Neural progenitor cell (in vitro differentiated cells): ENCODE measurements at regions not wholly inside any gene's neighbourhood (a gene's known extent, or its start where the extent isn't known, plus 50 kb on each side); places are given as distances from the start of the nearest gene placed in this dataset.
A peak's percentile ranks its signal among the peaks of the same experiment; 100 is the strongest.

Source experiments
- DNase-seq: peaks from one replicate; pipeline ENCODE4 v3.0.0-alpha.2; 2016; ENCODE audit warnings: low spot score
- H2AFZ ChIP-seq: fragments of 200-600 bp; sonication (generic); replicated peaks from 2 replicates; pipeline ENCODE4 v1.6.1; 2016; ENCODE audit warnings: antibody characterized with exemption
- H3F3A ChIP-seq: fragments of 200-600 bp; sonication (generic); 2 replicates; pipeline ENCODE4 v1.6.1; 2016; ENCODE audit warnings: antibody characterized with exemption, low read depth
- H3K27ac ChIP-seq: fragments of 200-600 bp; sonication (generic); 2 replicates; pipeline ENCODE4 v1.5.1; 2016; ENCODE audit warnings: mild to moderate bottlenecking
- H3K27me3 ChIP-seq: fragments of 200-600 bp; sonication (generic); 2 replicates; pipeline ENCODE4 v1.6.1; 2016; ENCODE audit warnings: mild to moderate bottlenecking, moderate library complexity
- H3K36me3 ChIP-seq: fragments of 200-600 bp; sonication (generic); 2 replicates; pipeline ENCODE4 v1.5.1; 2016
- H3K4me1 ChIP-seq: fragments of 200-600 bp; sonication (generic); 2 replicates; pipeline ENCODE4 v1.6.1; 2016; ENCODE audit warnings: mixed run types
- H3K4me2 ChIP-seq: fragments of 200-600 bp; sonication (generic); 2 replicates; pipeline ENCODE4 v1.6.1; 2016
- H3K4me3 ChIP-seq: fragments of 200-600 bp; sonication (generic); 2 replicates; pipeline ENCODE4 v1.5.1; 2016
- H3K79me2 ChIP-seq: fragments of 200-600 bp; sonication (generic); 2 replicates; pipeline ENCODE4 v1.6.1; 2016; ENCODE audit warnings: low read depth
- H3K9ac ChIP-seq: fragments of 200-600 bp; sonication (generic); 2 replicates; pipeline ENCODE4 v1.6.1; 2016
- H3K9me3 ChIP-seq: fragments of 200-600 bp; sonication (generic); 2 replicates; pipeline ENCODE4 v1.5.1; 2016; ENCODE audit warnings: low read depth
- H4K20me1 ChIP-seq: fragments of 200-600 bp; sonication (generic); 2 replicates; pipeline ENCODE4 v1.6.1; 2016; ENCODE audit warnings: low read depth
- H3K27ac Mint-ChIP-seq: 3 replicates; pipeline ENCODE4 v1.8.0; 2021; ENCODE audit warnings: mixed read lengths
- H3K27me3 Mint-ChIP-seq: 2 replicates; pipeline ENCODE4 v1.8.0; 2022; ENCODE audit warnings: low read depth, mild to moderate bottlenecking, inconsistent platforms, moderate library complexity, mixed read lengths; ENCODE audit not compliant: insufficient read depth
- H3K36me3 Mint-ChIP-seq: 3 replicates; pipeline ENCODE4 v1.8.0; 2021; ENCODE audit warnings: mixed read lengths
- H3K4me1 Mint-ChIP-seq: 3 replicates; pipeline ENCODE4 v1.8.0; 2021; ENCODE audit warnings: mixed read lengths
- H3K4me3 Mint-ChIP-seq: 3 replicates; pipeline ENCODE4 v1.8.0; 2021; ENCODE audit warnings: mild to moderate bottlenecking, moderate library complexity, mixed read lengths
- H3K9me3 Mint-ChIP-seq: 3 replicates; pipeline ENCODE4 v1.8.0; 2020; ENCODE audit warnings: mixed read lengths
- CTCF ChIP-seq: fragments of 200-600 bp; sonication (generic); IDR thresholded peaks from 2 replicates; pipeline ENCODE4 v1.5.1; 2017; ENCODE audit warnings: antibody characterized with exemption, mild to moderate bottlenecking
- EZH2 ChIP-seq: fragments of 200-600 bp; sonication (generic); IDR thresholded peaks from 2 replicates; pipeline ENCODE4 v1.6.1; 2017; ENCODE audit warnings: antibody characterized with exemption, mild to moderate bottlenecking, moderate library complexity
- EZH2phosphoT487 ChIP-seq: fragments of 200-600 bp; sonication (generic); IDR thresholded peaks from 2 replicates; pipeline ENCODE4 v1.6.1; 2017; ENCODE audit warnings: antibody characterized with exemption

- Mint-ChIP-seq H3K4me1 (peaks cover 17% of the 10 kb centered on the region), H3K9me3 (no peaks in the 10 kb centered on the region), H3K4me3 (no peak overlapping the region)
Observed at GRCh38 chr10:4643471-4643870, 182.5 kb upstream of the AKR1E2 start.

GRCh38 chr10:4639960-4640359, 186.0 kb upstream of the AKR1E2 start:
- H3K27ac Mint-ChIP-seq, result no peak overlapping the region
- no peaks in the 10 kb centered on the region for H3K27me3 Mint-ChIP-seq
- H3K36me3 Mint-ChIP-seq, result no peaks in the 10 kb centered on the region
- no peaks in the 10 kb centered on the region for H3K36me3 ChIP-seq
- TF ChIP-seq CTCF (no peak), EZH2 (no peak), EZH2phosphoT487 (no peak)
- no peaks in the 10 kb centered on the region for H4K20me1 ChIP-seq
- no peak overlapping the region for H3K27ac ChIP-seq
- H3K4me3 Mint-ChIP-seq, result no peak overlapping the region
- no peaks in the 10 kb centered on the region for H3K27me3 ChIP-seq
- H3K9me3 Mint-ChIP-seq, result no peaks in the 10 kb centered on the region
- H2AFZ ChIP-seq, result no peak overlapping the region
- H3K4me1 Mint-ChIP-seq, result no peaks in the 10 kb centered on the region
- DNase-seq, result no peak
- H3F3A ChIP-seq, result no peaks in the 10 kb centered on the region
- H3K4me3 ChIP-seq, result no peak overlapping the region
- no peaks in the 10 kb centered on the region for H3K4me1 ChIP-seq
- no peak overlapping the region for H3K9ac ChIP-seq
- H3K4me2 ChIP-seq, result no peak overlapping the region
- H3K79me2 ChIP-seq, result no peaks in the 10 kb centered on the region
- H3K9me3 ChIP-seq, result no peaks in the 10 kb centered on the region

More at GRCh38 chr10:4643471-4643870, 182.5 kb upstream of the AKR1E2 start:
- H3K4me2 ChIP-seq, result no peak overlapping the region
- H3K27ac ChIP-seq, result no peak overlapping the region
- H3K27ac Mint-ChIP-seq, result no peak overlapping the region
- H3K4me3 ChIP-seq, result no peak overlapping the region
- no peaks in the 10 kb centered on the region for H3K27me3 ChIP-seq
- H2AFZ ChIP-seq, result no peak overlapping the region
- DNase-seq, result no peak
- H3K79me2 ChIP-seq, result no peaks in the 10 kb centered on the region
- no peaks in the 10 kb centered on the region for H3K27me3 Mint-ChIP-seq
- no peaks in the 10 kb centered on the region for H3F3A ChIP-seq
- H4K20me1 ChIP-seq, result no peaks in the 10 kb centered on the region
- peaks cover 13% of the 10 kb centered on the region for H3K4me1 ChIP-seq
- no peak overlapping the region for H3K9ac ChIP-seq
- no peaks in the 10 kb centered on the region for H3K36me3 Mint-ChIP-seq
- H3K9me3 ChIP-seq, result no peaks in the 10 kb centered on the region
- H3K36me3 ChIP-seq, result no peaks in the 10 kb centered on the region
- TF ChIP-seq CTCF (no peak), EZH2 (no peak), EZH2phosphoT487 (no peak)

- Histone ChIP-seq H2AFZ (no peak overlapping the region), H4K20me1 (no peaks in the 10 kb centered on the region), H3K4me2 (no peak overlapping the region), H3K4me3 (no peak overlapping the region), H3K27ac (no peak overlapping the region), H3K79me2 (no peaks in the 10 kb centered on the region), H3K36me3 (no peaks in the 10 kb centered on the region), H3F3A (no peaks in the 10 kb centered on the region), H3K27me3 (no peaks in the 10 kb centered on the region), H3K4me1 (peaks cover 2% of the 10 kb centered on the region), H3K9ac (no peak overlapping the region), H3K9me3 (no peaks in the 10 kb centered on the region)
- Mint-ChIP-seq H3K36me3 (no peaks in the 10 kb centered on the region), H3K27ac (no peak overlapping the region), H3K9me3 (no peaks in the 10 kb centered on the region), H3K27me3 (no peaks in the 10 kb centered on the region), H3K4me1 (no peaks in the 10 kb centered on the region), H3K4me3 (no peak overlapping the region)
- DNase-seq, result peak; percentile 29
- no peak for TF ChIP-seq EZH2
- no peak for TF ChIP-seq CTCF
- TF ChIP-seq EZH2phosphoT487, result no peak
Observed at GRCh38 chr10:4638099-4638498, 187.9 kb upstream of the AKR1E2 start.

- no peaks in the 10 kb centered on the region for H3K27me3 ChIP-seq
- no peaks in the 10 kb centered on the region for H3K9me3 Mint-ChIP-seq
- TF ChIP-seq EZH2phosphoT487, result no peak
- H3K36me3 Mint-ChIP-seq, result no peaks in the 10 kb centered on the region
- H3K4me3 ChIP-seq, result no peak overlapping the region
- H3K4me1 Mint-ChIP-seq, result no peaks in the 10 kb centered on the region
- H4K20me1 ChIP-seq, result no peaks in the 10 kb centered on the region
- no peaks in the 10 kb centered on the region for H3F3A ChIP-seq
- H3K4me2 ChIP-seq, result no peak overlapping the region
- H3K27ac Mint-ChIP-seq, result no peak overlapping the region
- no peaks in the 10 kb centered on the region for H3K27me3 Mint-ChIP-seq
- DNase-seq, result no peak
- no peaks in the 10 kb centered on the region for H3K9me3 ChIP-seq
- H3K9ac ChIP-seq, result no peak overlapping the region
- H3K27ac ChIP-seq, result no peak overlapping the region
- no peak overlapping the region for H2AFZ ChIP-seq
- no peak overlapping the region for H3K4me3 Mint-ChIP-seq
- no peaks in the 10 kb centered on the region for H3K36me3 ChIP-seq
- no peaks in the 10 kb centered on the region for H3K79me2 ChIP-seq
- H3K4me1 ChIP-seq, result peaks cover 5% of the 10 kb centered on the region
Observed at GRCh38 chr10:4637657-4638056, 188.3 kb upstream of the AKR1E2 start.
